HCT116 (cell line): ENCODE measurements at regions not wholly inside any gene's neighbourhood (a gene's known extent, or its start where the extent isn't known, plus 50 kb on each side); places are given as distances from the start of the nearest gene placed in this dataset.

Experiments used
- ATAC-seq: fragments of 200-7000 bp; cut with Tn5 transposase; 2 replicates; pipeline ENCODE4 v1.9.1; 2020; ENCODE audit warnings: mild to moderate bottlenecking, moderate library complexity
- BruUV-seq: library from RNA; stranded (reverse); fragments of 400-500 nt; replicated peaks from 2 replicates; lab custom pipeline; 2021; lab: Mats Ljungman, UMichigan
- CTCF ChIA-PET: fragments of 300-600 bp; sonication (Branson Sonifier 250); formaldehyde crosslinking; loops from one replicate; lab custom pipeline; 2021; ENCODE audit warnings: antibody characterized with exemption; lab: Charles Lee
- POLR2A ChIA-PET: fragments of 300-600, 350-600 bp; sonication (Branson Sonifier 250); formaldehyde crosslinking; loops from one replicate; lab custom pipeline; 2021; ENCODE audit warnings: antibody characterized with exemption; lab: Charles Lee
- RAD21 ChIA-PET, 2 experiments: fragments of 300-600 bp; sonication (Branson Sonifier 250); formaldehyde crosslinking; loops; one replicate each; lab custom pipeline; 2023; ENCODE audit warnings: low total read pairs in 2 of 2; ENCODE audit not compliant: uncharacterized antibody in 2 of 2, unreplicated experiment in 2 of 2, low non-redundant PET in 1 of 2; lab: Charles Lee
- DNase-seq: peaks from one replicate; pipeline ENCODE4 v3.0.0-alpha.2; 2010; ENCODE audit warnings: low read depth, low spot score
- H2AFZ ChIP-seq: fragments of 200-600 bp; shearing (Covaris generic), sonication (generic); 2 replicates; pipeline ENCODE4 v1.6.1; 2017; ENCODE audit warnings: low read depth, mixed run types, mixed read lengths, antibody characterized with exemption, low read length; ENCODE audit not compliant: poor library complexity, severe bottlenecking
- H3K27ac ChIP-seq: 2 replicates; pipeline ENCODE4 v1.5.1; 2012; ENCODE audit warnings: low read depth, low read length
- H3K27me3 ChIP-seq: fragments of 200-600 bp; sonication (generic); 2 replicates; pipeline ENCODE4 v1.6.1; 2016; ENCODE audit warnings: mixed run types, low read length, mixed read lengths; ENCODE audit not compliant: insufficient read depth
- H3K36me3 ChIP-seq, 2 experiments: fragments of 200-500 bp in 1 of 2; fragments of 200-600 bp in 1 of 2; sonication (Bioruptor generic) in 1 of 2; sonication (generic) in 1 of 2; 2 replicates each; pipeline versions ENCODE4 v1.5.1 to v1.6.1; 2014 to 2016; ENCODE audit warnings: low read length in 2 of 2, inconsistent platforms in 1 of 2, mixed read lengths in 1 of 2, mixed run types in 1 of 2; ENCODE audit not compliant: insufficient read depth in 2 of 2, control insufficient read depth in 1 of 2
- H3K4me1 ChIP-seq, 2 experiments: fragments of 200-600 bp in 1 of 2; sonication (generic) in 1 of 2; 2 replicates each; pipeline versions ENCODE4 v1.5.1 to v1.6.1; 2012 to 2017; ENCODE audit warnings: low read length in 2 of 2, inconsistent platforms in 1 of 2, mild to moderate bottlenecking in 1 of 2, mixed read lengths in 1 of 2, mixed run types in 1 of 2, moderate library complexity in 1 of 2; ENCODE audit not compliant: insufficient read depth in 2 of 2, control insufficient read depth in 1 of 2
- H3K4me2 ChIP-seq: fragments of 200-600 bp; sonication (generic); 2 replicates; pipeline ENCODE4 v1.6.1; 2017; ENCODE audit warnings: mixed run types, low read length, mixed read lengths
- H3K4me3 ChIP-seq, 2 experiments: fragments of 200-600 bp in 1 of 2; sonication (generic) in 1 of 2; replicated peaks in 1 of 2; 2 replicates each; pipeline ENCODE4 v1.5.1; 2011 to 2016; ENCODE audit warnings: low read length in 2 of 2, control low read depth in 1 of 2, low read depth in 1 of 2, mild to moderate bottlenecking in 1 of 2, mixed read lengths in 1 of 2, mixed run types in 1 of 2
- H3K79me2 ChIP-seq: fragments of 200-600 bp; sonication (generic); 2 replicates; pipeline ENCODE4 v1.6.1; 2017; ENCODE audit warnings: mild to moderate bottlenecking, mixed run types, low read length, moderate library complexity, mixed read lengths; ENCODE audit not compliant: insufficient read depth
- H3K9ac ChIP-seq: fragments of 200-600 bp; sonication (generic); 2 replicates; pipeline ENCODE4 v1.6.1; 2016; ENCODE audit warnings: low read length, mixed read lengths
- H3K9me2 ChIP-seq: fragments of 200-600 bp; sonication (generic), shearing (Covaris generic); 2 replicates; pipeline ENCODE4 v1.6.1; 2017; ENCODE audit warnings: mixed run types, mild to moderate bottlenecking, moderate library complexity; ENCODE audit not compliant: insufficient read depth
- H3K9me3 ChIP-seq, 2 experiments: fragments of 200-500 bp in 1 of 2; fragments of 200-600 bp in 1 of 2; sonication (Bioruptor generic) in 1 of 2; sonication (generic) in 1 of 2; 2 replicates each; pipeline ENCODE4 v1.6.1; 2014 to 2017; ENCODE audit warnings: low read length in 2 of 2, mixed read lengths in 2 of 2, inconsistent platforms in 1 of 2, low read depth in 1 of 2, mild to moderate bottlenecking in 1 of 2, mixed run types in 1 of 2, moderate library complexity in 1 of 2; ENCODE audit not compliant: control insufficient read depth in 1 of 2, insufficient read depth in 1 of 2
- H4K20me1 ChIP-seq: fragments of 200-600 bp; sonication (generic), shearing (Covaris generic); 2 replicates; pipeline ENCODE4 v1.6.1; 2017; ENCODE audit warnings: mixed run types, mild to moderate bottlenecking, moderate library complexity; ENCODE audit not compliant: insufficient read depth
- CBX3 ChIP-seq: IDR thresholded peaks from 2 replicates; pipeline ENCODE4 v1.6.1; 2012; ENCODE audit warnings: low read depth
- CEBPB ChIP-seq: IDR thresholded peaks from 2 replicates; pipeline ENCODE4 v1.6.1; 2012; ENCODE audit warnings: low read depth
- EGR1 ChIP-seq: IDR thresholded peaks from 2 replicates; pipeline ENCODE4 v1.6.1; 2012; ENCODE audit warnings: low read depth
- ELF1 ChIP-seq: IDR thresholded peaks from 2 replicates; pipeline ENCODE4 v1.6.1; 2012; ENCODE audit warnings: low read depth, borderline replicate concordance
- EZH2phosphoT487 ChIP-seq: fragments of 200-600 bp; IDR thresholded peaks from 2 replicates; pipeline ENCODE4 v1.6.1; 2018; ENCODE audit warnings: antibody characterized with exemption, borderline replicate concordance
- MAX ChIP-seq: IDR thresholded peaks from 2 replicates; pipeline ENCODE4 v1.6.1; 2012
- POLR2A ChIP-seq: IDR thresholded peaks from 2 replicates; pipeline ENCODE4 v1.7.0; 2011; ENCODE audit warnings: borderline replicate concordance; ENCODE audit not compliant: insufficient read depth, insufficient read length; ENCODE audit errors: extremely low read depth
- POLR2AphosphoS5 ChIP-seq: IDR thresholded peaks from 2 replicates; pipeline ENCODE4 v1.6.1; 2011; ENCODE audit warnings: mild to moderate bottlenecking, low read depth, low read length, moderate library complexity
- RAD21 ChIP-seq: IDR thresholded peaks from 2 replicates; pipeline ENCODE4 v1.6.1; 2012; ENCODE audit warnings: low read depth, mild to moderate bottlenecking
- SIN3A ChIP-seq: IDR thresholded peaks from 2 replicates; pipeline ENCODE4 v1.6.1; 2012; ENCODE audit warnings: low read depth
- TCF7L2 ChIP-seq: IDR thresholded peaks from 2 replicates; pipeline ENCODE4 v1.7.0; 2011; ENCODE audit warnings: borderline replicate concordance, inconsistent platforms; ENCODE audit not compliant: insufficient read depth, insufficient read length; ENCODE audit errors: extremely low read depth
- ZFX ChIP-seq: fragments of 450-650 bp; IDR thresholded peaks from 2 replicates; pipeline ENCODE4 v1.6.1; 2017
- ZNF274 ChIP-seq: fragments of 200-500 bp; sonication (Bioruptor generic); IDR thresholded peaks from 2 replicates; pipeline ENCODE4 v1.6.1; 2014; ENCODE audit warnings: mild to moderate bottlenecking, low read depth, low read length, inconsistent platforms
- intact Hi-C: fragments of 100-400 bp; cut with micrococcal nuclease; formaldehyde crosslinking; loops from 2 replicates; pipeline ENCODE4 v1.10.0; 2022
- TF ChIP-seq, protein P1 (sequence below): IDR thresholded peaks from 2 replicates; pipeline ENCODE4 v1.6.1; 2011; ENCODE audit warnings: mild to moderate bottlenecking, low read length, moderate library complexity; ENCODE audit not compliant: insufficient replicate concordance; ENCODE audit errors: extremely low read depth
- TF ChIP-seq, protein P2 (sequence below), 3 experiments: fragments of 200-600 bp in 1 of 3; sonication (generic) in 1 of 3; IDR thresholded peaks in 2 of 3; conservative IDR thresholded peaks in 1 of 3; 2 replicates each; pipeline ENCODE4 v1.5.1; 2012 to 2017; ENCODE audit warnings: low read depth in 2 of 3, low read length in 2 of 3, antibody characterized with exemption in 1 of 3, borderline replicate concordance in 1 of 3, control low read depth in 1 of 3, mild to moderate bottlenecking in 1 of 3, mixed read lengths in 1 of 3, mixed run types in 1 of 3, moderate library complexity in 1 of 3; ENCODE audit not compliant: insufficient read depth in 1 of 3
- TF ChIP-seq, protein P3 (sequence below): IDR thresholded peaks from 2 replicates; pipeline ENCODE4 v1.6.1; 2012; ENCODE audit warnings: low read depth
- TF ChIP-seq, protein P4 (sequence below): IDR thresholded peaks from 2 replicates; pipeline ENCODE4 v1.6.1; 2012

GRCh38 chr1:229164836-229165735, 105.8 kb upstream of the RAB4A start:
- no peaks in the 10 kb centered on the region for H3K9me2 ChIP-seq
- H3K4me3 ChIP-seq: no peak overlapping the region
- TF ChIP-seq TCF7L2: no peak
- no peak for TF ChIP-seq RAD21
- no peak for TF ChIP-seq ZNF274
- TF ChIP-seq CBX3: no peak
- TF ChIP-seq, protein P1, sequence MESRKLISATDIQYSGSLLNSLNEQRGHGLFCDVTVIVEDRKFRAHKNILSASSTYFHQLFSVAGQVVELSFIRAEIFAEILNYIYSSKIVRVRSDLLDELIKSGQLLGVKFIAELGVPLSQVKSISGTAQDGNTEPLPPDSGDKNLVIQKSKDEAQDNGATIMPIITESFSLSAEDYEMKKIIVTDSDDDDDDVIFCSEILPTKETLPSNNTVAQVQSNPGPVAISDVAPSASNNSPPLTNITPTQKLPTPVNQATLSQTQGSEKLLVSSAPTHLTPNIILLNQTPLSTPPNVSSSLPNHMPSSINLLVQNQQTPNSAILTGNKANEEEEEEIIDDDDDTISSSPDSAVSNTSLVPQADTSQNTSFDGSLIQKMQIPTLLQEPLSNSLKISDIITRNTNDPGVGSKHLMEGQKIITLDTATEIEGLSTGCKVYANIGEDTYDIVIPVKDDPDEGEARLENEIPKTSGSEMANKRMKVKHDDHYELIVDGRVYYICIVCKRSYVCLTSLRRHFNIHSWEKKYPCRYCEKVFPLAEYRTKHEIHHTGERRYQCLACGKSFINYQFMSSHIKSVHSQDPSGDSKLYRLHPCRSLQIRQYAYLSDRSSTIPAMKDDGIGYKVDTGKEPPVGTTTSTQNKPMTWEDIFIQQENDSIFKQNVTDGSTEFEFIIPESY: no peak
- no peak for TF ChIP-seq MAX
- no peak for TF ChIP-seq EZH2phosphoT487
- no peak for TF ChIP-seq SIN3A
- no peak for TF ChIP-seq ZFX
- TF ChIP-seq POLR2AphosphoS5: no peak
- no peak for TF ChIP-seq POLR2A
- TF ChIP-seq, protein P2, sequence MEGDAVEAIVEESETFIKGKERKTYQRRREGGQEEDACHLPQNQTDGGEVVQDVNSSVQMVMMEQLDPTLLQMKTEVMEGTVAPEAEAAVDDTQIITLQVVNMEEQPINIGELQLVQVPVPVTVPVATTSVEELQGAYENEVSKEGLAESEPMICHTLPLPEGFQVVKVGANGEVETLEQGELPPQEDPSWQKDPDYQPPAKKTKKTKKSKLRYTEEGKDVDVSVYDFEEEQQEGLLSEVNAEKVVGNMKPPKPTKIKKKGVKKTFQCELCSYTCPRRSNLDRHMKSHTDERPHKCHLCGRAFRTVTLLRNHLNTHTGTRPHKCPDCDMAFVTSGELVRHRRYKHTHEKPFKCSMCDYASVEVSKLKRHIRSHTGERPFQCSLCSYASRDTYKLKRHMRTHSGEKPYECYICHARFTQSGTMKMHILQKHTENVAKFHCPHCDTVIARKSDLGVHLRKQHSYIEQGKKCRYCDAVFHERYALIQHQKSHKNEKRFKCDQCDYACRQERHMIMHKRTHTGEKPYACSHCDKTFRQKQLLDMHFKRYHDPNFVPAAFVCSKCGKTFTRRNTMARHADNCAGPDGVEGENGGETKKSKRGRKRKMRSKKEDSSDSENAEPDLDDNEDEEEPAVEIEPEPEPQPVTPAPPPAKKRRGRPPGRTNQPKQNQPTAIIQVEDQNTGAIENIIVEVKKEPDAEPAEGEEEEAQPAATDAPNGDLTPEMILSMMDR (IDR thresholded peaks at IDR 0.05 in 2 of 3, conservative IDR thresholded peaks at IDR 0.05 in 1 of 3; ENCODE audit: borderline replicate concordance in 1 of 3, insufficient read depth in 1 of 3, low read depth in 2 of 3, low read length in 2 of 3): no peak
- no peak for TF ChIP-seq CEBPB
- TF ChIP-seq, protein P3, sequence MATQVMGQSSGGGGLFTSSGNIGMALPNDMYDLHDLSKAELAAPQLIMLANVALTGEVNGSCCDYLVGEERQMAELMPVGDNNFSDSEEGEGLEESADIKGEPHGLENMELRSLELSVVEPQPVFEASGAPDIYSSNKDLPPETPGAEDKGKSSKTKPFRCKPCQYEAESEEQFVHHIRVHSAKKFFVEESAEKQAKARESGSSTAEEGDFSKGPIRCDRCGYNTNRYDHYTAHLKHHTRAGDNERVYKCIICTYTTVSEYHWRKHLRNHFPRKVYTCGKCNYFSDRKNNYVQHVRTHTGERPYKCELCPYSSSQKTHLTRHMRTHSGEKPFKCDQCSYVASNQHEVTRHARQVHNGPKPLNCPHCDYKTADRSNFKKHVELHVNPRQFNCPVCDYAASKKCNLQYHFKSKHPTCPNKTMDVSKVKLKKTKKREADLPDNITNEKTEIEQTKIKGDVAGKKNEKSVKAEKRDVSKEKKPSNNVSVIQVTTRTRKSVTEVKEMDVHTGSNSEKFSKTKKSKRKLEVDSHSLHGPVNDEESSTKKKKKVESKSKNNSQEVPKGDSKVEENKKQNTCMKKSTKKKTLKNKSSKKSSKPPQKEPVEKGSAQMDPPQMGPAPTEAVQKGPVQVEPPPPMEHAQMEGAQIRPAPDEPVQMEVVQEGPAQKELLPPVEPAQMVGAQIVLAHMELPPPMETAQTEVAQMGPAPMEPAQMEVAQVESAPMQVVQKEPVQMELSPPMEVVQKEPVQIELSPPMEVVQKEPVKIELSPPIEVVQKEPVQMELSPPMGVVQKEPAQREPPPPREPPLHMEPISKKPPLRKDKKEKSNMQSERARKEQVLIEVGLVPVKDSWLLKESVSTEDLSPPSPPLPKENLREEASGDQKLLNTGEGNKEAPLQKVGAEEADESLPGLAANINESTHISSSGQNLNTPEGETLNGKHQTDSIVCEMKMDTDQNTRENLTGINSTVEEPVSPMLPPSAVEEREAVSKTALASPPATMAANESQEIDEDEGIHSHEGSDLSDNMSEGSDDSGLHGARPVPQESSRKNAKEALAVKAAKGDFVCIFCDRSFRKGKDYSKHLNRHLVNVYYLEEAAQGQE: no peak
- TF ChIP-seq, protein P4, sequence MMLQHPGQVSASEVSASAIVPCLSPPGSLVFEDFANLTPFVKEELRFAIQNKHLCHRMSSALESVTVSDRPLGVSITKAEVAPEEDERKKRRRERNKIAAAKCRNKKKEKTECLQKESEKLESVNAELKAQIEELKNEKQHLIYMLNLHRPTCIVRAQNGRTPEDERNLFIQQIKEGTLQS: no peak
- TF ChIP-seq EGR1: no peak
- no peak for TF ChIP-seq ELF1
- no peaks in the 10 kb centered on the region for H3K4me1 ChIP-seq
- ChIA-PET CTCF (no interaction called here), POLR2A (no interaction called here), RAD21 (no interaction called here)
- H3K9ac ChIP-seq: no peak overlapping the region
- H2AFZ ChIP-seq: no peak overlapping the region
- H3K9me3 ChIP-seq: no peaks in the 10 kb centered on the region
- intact Hi-C loops: no loop called here
- no TSS peak for BruUV-seq
- no peak for DNase-seq
- H3K79me2 ChIP-seq: no peaks in the 10 kb centered on the region
- H3K27ac ChIP-seq: no peak overlapping the region
- H3K4me2 ChIP-seq: no peak overlapping the region
- no peaks in the 10 kb centered on the region for H4K20me1 ChIP-seq
- H3K36me3 ChIP-seq: no peaks in the 10 kb centered on the region
- no peaks in the 10 kb centered on the region for H3K27me3 ChIP-seq
- ATAC-seq: no peak
